Mucosa of rectum (tissue), 2 donors: ENCODE measurements at regions not wholly inside any gene's neighbourhood (a gene's known extent, or its start where the extent isn't known, plus 50 kb on each side); places are given as distances from the start of the nearest gene placed in this dataset.
"Not testable (repeated sequence)": the region's sequence is repeated elsewhere in the genome, so short reads cannot be mapped to it uniquely, and the experiment has no call there.

ENCODE experiments used
- H3K27ac ChIP-seq, 2 donors: one replicate each; pipeline ENCODE4 v1.7.0; 2013; ENCODE audit warnings: inconsistent platforms in 2 of 2, low read depth in 2 of 2, low read length in 2 of 2
- H3K27me3 ChIP-seq, 2 donors: one replicate each; pipeline ENCODE4 v1.7.0; 2013; ENCODE audit warnings: low read length in 2 of 2; ENCODE audit not compliant: control insufficient read depth in 2 of 2, insufficient read depth in 2 of 2
- H3K36me3 ChIP-seq, 2 donors: one replicate each; pipeline ENCODE4 v1.7.0; 2013; ENCODE audit warnings: low read length in 2 of 2; ENCODE audit not compliant: control insufficient read depth in 2 of 2, insufficient read depth in 2 of 2
- H3K4me1 ChIP-seq, 2 donors: one replicate each; pipeline ENCODE4 v1.7.0; 2013; ENCODE audit warnings: low read length in 2 of 2, mild to moderate bottlenecking in 1 of 2; ENCODE audit not compliant: control insufficient read depth in 2 of 2, insufficient read depth in 2 of 2
- H3K4me3 ChIP-seq, 2 donors: one replicate each; pipeline ENCODE4 v1.7.0; 2013; ENCODE audit warnings: low read length in 2 of 2
- H3K9ac ChIP-seq, 2 donors: one replicate each; pipeline ENCODE4 v1.7.0; 2013; ENCODE audit warnings: low read length in 2 of 2, low read depth in 1 of 2, mild to moderate bottlenecking in 1 of 2
- H3K9me3 ChIP-seq, 2 donors: one replicate each; pipeline ENCODE4 v1.7.0; 2013; ENCODE audit warnings: low read length in 2 of 2; ENCODE audit not compliant: control insufficient read depth in 2 of 2
- donor health status: healthy.
- donor health status: Normal muscosa, but diverticular disease.

DNA sequence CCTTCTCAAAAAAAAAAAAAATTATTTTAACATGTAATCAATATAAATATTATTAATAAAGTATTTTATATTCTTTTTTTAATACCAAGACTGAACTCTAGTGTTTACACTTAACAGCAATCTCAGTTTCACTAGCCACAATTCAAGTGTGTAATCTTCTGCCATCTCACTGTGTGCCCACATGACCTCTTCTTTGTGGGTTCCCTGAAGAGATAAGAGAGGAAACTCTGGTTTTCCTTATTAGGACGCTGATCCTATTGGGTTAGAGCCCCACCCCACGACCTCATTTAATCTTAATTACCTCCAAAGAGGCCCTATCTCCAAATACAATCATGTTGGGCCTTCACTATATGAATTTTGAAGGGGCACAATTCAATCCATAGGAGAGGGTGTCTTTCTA is 177.6 kb downstream of the STK31 start:
- Histone ChIP-seq H3K27me3 (no peaks in the 10 kb centered on the region), H3K4me1 (no peaks in the 10 kb centered on the region), H3K9ac (no peak overlapping the region), H3K4me3 (no peak overlapping the region), H3K27ac (no peak overlapping the region), H3K36me3 (no peaks in the 10 kb centered on the region), H3K9me3 (no peaks in the 10 kb centered on the region)

GRCh38 chr7:23888958-23889357 is 178.9 kb downstream of the STK31 start:
- Histone ChIP-seq H3K4me1 (no peaks in the 10 kb centered on the region), H3K27ac (no peak overlapping the region), H3K27me3 (no peaks in the 10 kb centered on the region), H3K9me3 (no peaks in the 10 kb centered on the region), H3K36me3 (no peaks in the 10 kb centered on the region), H3K9ac (no peak overlapping the region), H3K4me3 (no peak overlapping the region)

DNA sequence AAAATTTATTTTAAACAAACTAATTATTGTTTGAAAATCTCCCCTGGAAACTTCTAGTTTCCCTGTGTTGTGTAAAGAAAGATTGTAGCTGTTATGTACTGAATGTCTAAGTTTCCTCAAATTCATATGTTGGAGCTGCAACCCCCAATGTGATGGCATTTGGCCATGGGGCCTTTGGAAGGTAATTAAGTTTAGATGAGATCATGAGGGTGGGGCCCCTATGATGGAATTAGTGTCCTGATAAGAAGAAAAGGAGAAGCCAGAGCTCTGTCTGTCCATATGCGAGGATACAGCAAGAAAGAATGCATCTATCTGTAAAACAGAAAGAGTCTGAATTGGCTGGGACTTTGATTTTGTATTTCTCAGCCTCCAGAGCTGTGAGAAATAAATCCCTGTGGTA is 179.5 kb downstream of the STK31 start:
- Histone ChIP-seq H3K27ac (no peak overlapping the region), H3K27me3 (no peaks in the 10 kb centered on the region), H3K36me3 (no peaks in the 10 kb centered on the region), H3K4me1 (no peaks in the 10 kb centered on the region), H3K4me3 (no peak overlapping the region), H3K9ac (no peak overlapping the region), H3K9me3 (no peaks in the 10 kb centered on the region)

GRCh38 chr7:23892019-23892418 is 182.0 kb downstream of the STK31 start:
- no peaks in the 10 kb centered on the region for H3K9me3 ChIP-seq
- H3K4me1 ChIP-seq = no peaks in the 10 kb centered on the region
- no peaks in the 10 kb centered on the region for H3K36me3 ChIP-seq
- no peak overlapping the region for H3K9ac ChIP-seq
- no peak overlapping the region for H3K4me3 ChIP-seq
- no peaks in the 10 kb centered on the region for H3K27me3 ChIP-seq
- H3K27ac ChIP-seq = no peak overlapping the region

GRCh38 chr7:23893176-23893941 is 183.3 kb downstream of the STK31 start:
- Histone ChIP-seq H3K9me3 (no peaks in the 10 kb centered on the region), H3K27me3 (no peaks in the 10 kb centered on the region), H3K4me1 (no peaks in the 10 kb centered on the region), H3K9ac (no peak overlapping the region), H3K27ac (no peak overlapping the region), H3K4me3 (no peak overlapping the region), H3K36me3 (no peaks in the 10 kb centered on the region)

- Histone ChIP-seq H3K27ac (no peak overlapping the region), H3K36me3 (no peaks in the 10 kb centered on the region), H3K9me3 (no peaks in the 10 kb centered on the region), H3K4me3 (no peak overlapping the region), H3K9ac (no peak overlapping the region), H3K27me3 (no peaks in the 10 kb centered on the region), H3K4me1 (no peaks in the 10 kb centered on the region)
Measured at GRCh38 chr7:23893942-23894891, 184.2 kb downstream of the STK31 start.

GRCh38 chr7:23894892-23895569 is 185.0 kb downstream of the STK31 start:
- no peak overlapping the region for H3K9ac ChIP-seq
- no peak overlapping the region for H3K4me3 ChIP-seq
- H3K36me3 ChIP-seq = no peaks in the 10 kb centered on the region
- no peaks in the 10 kb centered on the region for H3K27me3 ChIP-seq
- H3K9me3 ChIP-seq = no peaks in the 10 kb centered on the region
- no peak overlapping the region for H3K27ac ChIP-seq
- H3K4me1 ChIP-seq = no peaks in the 10 kb centered on the region

DNA sequence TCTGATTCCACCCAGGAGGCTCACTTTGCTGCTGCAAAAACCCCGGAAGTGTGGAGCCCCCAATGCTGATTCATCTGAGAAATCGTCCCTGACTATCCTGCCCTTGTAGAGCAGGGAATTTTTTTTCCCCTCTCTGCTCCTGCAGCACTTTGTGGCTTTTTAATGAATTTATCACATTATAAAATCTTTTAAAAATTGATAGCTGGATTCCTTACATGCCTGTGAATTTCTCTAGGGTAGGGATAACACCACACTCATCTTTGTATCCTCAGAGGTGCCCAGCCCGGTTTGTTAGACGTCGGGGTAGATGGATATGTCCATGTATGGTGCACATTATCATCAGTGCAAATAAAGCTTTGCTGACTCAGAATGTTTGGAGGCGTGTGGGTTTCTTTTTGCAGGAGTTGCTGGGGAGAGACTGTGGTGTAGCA is 185.7 kb downstream of the STK31 start:
- H3K36me3 ChIP-seq = no peaks in the 10 kb centered on the region
- H3K9me3 ChIP-seq = no peaks in the 10 kb centered on the region
- no peaks in the 10 kb centered on the region for H3K4me1 ChIP-seq
- no peak overlapping the region for H3K27ac ChIP-seq
- H3K27me3 ChIP-seq = no peaks in the 10 kb centered on the region
- H3K4me3 ChIP-seq = no peak overlapping the region
- H3K9ac ChIP-seq = no peak overlapping the region

DNA sequence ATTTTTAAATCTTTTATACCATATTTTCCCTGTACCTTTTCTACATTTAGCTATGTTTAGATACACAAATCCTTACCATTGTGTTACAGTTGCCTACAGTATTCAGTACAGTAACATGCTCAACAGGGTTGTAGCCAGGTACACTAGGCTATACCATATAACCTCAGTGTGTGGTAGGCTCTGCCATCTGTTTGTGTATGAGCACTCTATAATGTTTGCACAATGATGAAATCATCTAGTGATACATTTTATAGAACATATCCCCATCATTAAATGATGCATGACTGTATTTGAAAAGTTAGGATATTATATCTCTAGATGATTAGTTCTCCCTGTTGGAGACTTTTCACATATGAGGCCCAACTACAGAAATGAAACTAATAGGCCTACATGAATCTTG is 188.6 kb downstream of the STK31 start:
- Histone ChIP-seq H3K27me3 (no peaks in the 10 kb centered on the region), H3K4me1 (no peaks in the 10 kb centered on the region), H3K36me3 (no peaks in the 10 kb centered on the region), H3K27ac (no peak overlapping the region), H3K9ac (no peak overlapping the region), H3K9me3 (no peaks in the 10 kb centered on the region), H3K4me3 (no peak overlapping the region)

DNA sequence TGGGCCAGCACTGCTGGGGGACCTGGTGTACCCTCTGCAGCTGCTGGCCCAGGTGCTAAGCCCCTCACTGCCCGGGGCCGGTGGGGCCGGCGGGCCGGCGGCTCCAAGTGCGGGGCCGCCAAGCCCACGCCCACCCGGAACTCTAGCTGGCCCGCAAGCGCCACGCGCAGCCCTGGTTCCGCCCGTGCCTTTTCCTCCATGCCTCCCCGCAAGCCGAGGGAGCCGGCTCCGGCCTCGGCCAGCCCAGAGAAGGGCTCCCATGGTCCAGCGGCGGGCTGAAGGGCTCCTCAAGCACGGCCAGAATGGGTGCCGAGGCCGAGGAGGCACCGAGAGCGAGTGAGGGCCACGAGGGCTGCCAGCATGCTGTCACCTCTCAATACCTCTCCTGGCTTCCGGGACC is 194.9 kb downstream of the STK31 start:
- H3K4me1 ChIP-seq, H3K9me3 ChIP-seq, H3K9ac ChIP-seq, H3K4me3 ChIP-seq, H3K27me3 ChIP-seq, H3K27ac ChIP-seq, H3K36me3 ChIP-seq: not testable (repeated sequence)
